Loucy (cell line): ENCODE measurements at regions not wholly inside any gene's neighbourhood (a gene's known extent, or its start where the extent isn't known, plus 50 kb on each side); places are given as distances from the start of the nearest gene placed in this dataset.

Experiments used
- H2AFZ ChIP-seq: fragments of 200-600 bp; sonication (generic); 2 replicates; pipeline ENCODE4 v1.6.0; 2016; ENCODE audit warnings: antibody characterized with exemption, mild to moderate bottlenecking, low read length, moderate library complexity
- H3F3A ChIP-seq: fragments of 200-600 bp; 2 replicates; pipeline ENCODE4 v1.6.0; 2016; ENCODE audit warnings: antibody characterized with exemption, low read depth, mild to moderate bottlenecking
- H3K27me3 ChIP-seq: fragments of 200-600 bp; sonication (generic); 2 replicates; pipeline ENCODE4 v1.6.1; 2014; ENCODE audit warnings: low read length, mild to moderate bottlenecking; ENCODE audit not compliant: insufficient read depth, poor library complexity, severe bottlenecking
- H3K36me3 ChIP-seq: fragments of 200-600 bp; sonication (generic); 2 replicates; pipeline ENCODE4 v1.6.1; 2016; ENCODE audit warnings: low read length; ENCODE audit not compliant: insufficient read depth
- H3K4me1 ChIP-seq: fragments of 200-600 bp; sonication (generic); 2 replicates; pipeline ENCODE4 v1.5.1; 2014; ENCODE audit warnings: low read length, mild to moderate bottlenecking; ENCODE audit not compliant: insufficient read depth, poor library complexity, severe bottlenecking
- H3K4me2 ChIP-seq: fragments of 200-600 bp; sonication (generic); 2 replicates; pipeline ENCODE4 v1.6.0; 2014; ENCODE audit warnings: antibody characterized with exemption, low read length, low read depth, mild to moderate bottlenecking; ENCODE audit not compliant: poor library complexity, severe bottlenecking
- H3K4me3 ChIP-seq: fragments of 200-600 bp; sonication (generic); 2 replicates; pipeline ENCODE4 v1.5.1; 2014; ENCODE audit warnings: low read length, mild to moderate bottlenecking, mixed read lengths; ENCODE audit not compliant: poor library complexity, severe bottlenecking
- H3K79me2 ChIP-seq: fragments of 200-600 bp; sonication (generic); 2 replicates; pipeline ENCODE4 v1.6.1; 2014; ENCODE audit warnings: low read length; ENCODE audit not compliant: insufficient read depth
- H3K9ac ChIP-seq: fragments of 200-600 bp; sonication (generic); 2 replicates; pipeline ENCODE4 v1.6.0; 2014; ENCODE audit warnings: mild to moderate bottlenecking, low read depth, low read length, moderate library complexity; ENCODE audit not compliant: poor library complexity, severe bottlenecking
- H3K9me2 ChIP-seq: fragments of 200-600 bp; sonication (generic); replicated peaks from 2 replicates; pipeline ENCODE4 v1.6.1; 2016; ENCODE audit warnings: low read depth, low read length, mixed read lengths
- H3K9me3 ChIP-seq: fragments of 200-600 bp; sonication (generic); 2 replicates; pipeline ENCODE4 v1.6.1; 2014; ENCODE audit warnings: mild to moderate bottlenecking, antibody characterized with exemption, low read length, low read depth; ENCODE audit not compliant: insufficient read depth
- H4K20me1 ChIP-seq: fragments of 200-600 bp; sonication (generic); 2 replicates; pipeline ENCODE4 v1.6.0; 2014; ENCODE audit warnings: antibody characterized with exemption, low read length, mild to moderate bottlenecking; ENCODE audit not compliant: insufficient read depth, poor library complexity, severe bottlenecking
- EZH2phosphoT487 ChIP-seq: fragments of 200-600 bp; IDR thresholded peaks from 2 replicates; pipeline ENCODE4 v1.6.1; 2018; ENCODE audit warnings: antibody characterized with exemption, mild to moderate bottlenecking, moderate library complexity, borderline replicate concordance
- TF ChIP-seq, protein P1 (sequence below): fragments of 200-600 bp; sonication (generic); conservative IDR thresholded peaks from 2 replicates; pipeline ENCODE4 v1.5.1; 2014; ENCODE audit warnings: mild to moderate bottlenecking, antibody characterized with exemption, low read length

DNA sequence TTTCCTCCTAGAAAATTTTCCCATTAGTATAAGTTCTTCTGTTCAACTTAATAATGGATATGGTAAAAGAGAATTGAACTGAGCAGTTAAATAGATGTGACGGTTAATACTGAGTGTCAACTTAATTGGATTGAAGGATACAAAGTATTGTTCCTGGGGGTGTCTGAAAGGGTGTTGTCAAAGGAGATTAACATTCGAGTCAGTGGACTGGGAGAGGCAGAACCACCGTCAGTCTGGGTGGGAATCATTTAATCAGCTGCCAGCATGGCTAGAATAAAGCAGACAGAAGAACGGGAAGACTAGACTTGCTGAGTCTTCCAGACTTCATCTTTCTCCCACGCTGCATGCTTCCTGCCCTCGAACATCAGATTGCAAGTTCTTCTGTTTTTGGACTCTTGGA is 689.6 kb upstream of the CDH10 start:
- no peak overlapping the region for H2AFZ ChIP-seq
- TF ChIP-seq, protein P1, sequence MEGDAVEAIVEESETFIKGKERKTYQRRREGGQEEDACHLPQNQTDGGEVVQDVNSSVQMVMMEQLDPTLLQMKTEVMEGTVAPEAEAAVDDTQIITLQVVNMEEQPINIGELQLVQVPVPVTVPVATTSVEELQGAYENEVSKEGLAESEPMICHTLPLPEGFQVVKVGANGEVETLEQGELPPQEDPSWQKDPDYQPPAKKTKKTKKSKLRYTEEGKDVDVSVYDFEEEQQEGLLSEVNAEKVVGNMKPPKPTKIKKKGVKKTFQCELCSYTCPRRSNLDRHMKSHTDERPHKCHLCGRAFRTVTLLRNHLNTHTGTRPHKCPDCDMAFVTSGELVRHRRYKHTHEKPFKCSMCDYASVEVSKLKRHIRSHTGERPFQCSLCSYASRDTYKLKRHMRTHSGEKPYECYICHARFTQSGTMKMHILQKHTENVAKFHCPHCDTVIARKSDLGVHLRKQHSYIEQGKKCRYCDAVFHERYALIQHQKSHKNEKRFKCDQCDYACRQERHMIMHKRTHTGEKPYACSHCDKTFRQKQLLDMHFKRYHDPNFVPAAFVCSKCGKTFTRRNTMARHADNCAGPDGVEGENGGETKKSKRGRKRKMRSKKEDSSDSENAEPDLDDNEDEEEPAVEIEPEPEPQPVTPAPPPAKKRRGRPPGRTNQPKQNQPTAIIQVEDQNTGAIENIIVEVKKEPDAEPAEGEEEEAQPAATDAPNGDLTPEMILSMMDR = no peak
- no peak for TF ChIP-seq EZH2phosphoT487
- no peak overlapping the region for H3K4me2 ChIP-seq
- H4K20me1 ChIP-seq = no peaks in the 10 kb centered on the region
- H3K36me3 ChIP-seq = no peaks in the 10 kb centered on the region
- no peaks in the 10 kb centered on the region for H3K9me2 ChIP-seq
- no peaks in the 10 kb centered on the region; the same call in 1 of the 2 replicates for H3K9me3 ChIP-seq
- no peaks in the 10 kb centered on the region for H3K27me3 ChIP-seq
- H3K79me2 ChIP-seq = no peaks in the 10 kb centered on the region
- H3K4me1 ChIP-seq = no peaks in the 10 kb centered on the region
- H3K4me3 ChIP-seq = no peak overlapping the region
- H3K9ac ChIP-seq = no peak overlapping the region
- no peaks in the 10 kb centered on the region for H3F3A ChIP-seq

DNA sequence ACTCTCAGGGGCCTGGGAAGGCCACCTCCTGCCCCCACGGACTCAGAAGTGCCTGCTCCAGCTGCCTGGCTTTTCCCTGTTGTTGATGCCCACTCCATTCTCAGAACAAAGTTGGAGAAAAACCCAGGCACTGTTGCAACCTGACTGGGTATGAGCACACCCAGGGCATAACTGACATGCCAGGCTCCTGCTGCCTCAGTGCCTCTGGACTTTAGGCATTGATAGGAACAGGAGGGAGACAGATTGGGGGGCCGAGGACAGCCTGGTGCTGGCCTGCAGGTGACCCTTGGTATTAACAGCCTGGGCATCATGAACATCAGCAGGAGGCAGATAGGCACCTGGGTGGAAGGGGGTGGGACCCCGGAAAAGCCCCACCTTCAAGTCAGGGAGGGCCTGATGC is 685.9 kb upstream of the CDH10 start:
- Histone ChIP-seq H3K36me3 (no peaks in the 10 kb centered on the region), H3K27me3 (no peaks in the 10 kb centered on the region), H3K79me2 (no peaks in the 10 kb centered on the region), H3K9me2 (no peaks in the 10 kb centered on the region), H3K4me2 (no peak overlapping the region), H3F3A (no peaks in the 10 kb centered on the region), H3K4me3 (no peak overlapping the region), H3K9ac (no peak overlapping the region), H2AFZ (no peak overlapping the region), H3K9me3 (no peaks in the 10 kb centered on the region; the same call in 1 of the 2 replicates), H3K4me1 (no peaks in the 10 kb centered on the region), H4K20me1 (no peaks in the 10 kb centered on the region)
- no peak for TF ChIP-seq EZH2phosphoT487
- TF ChIP-seq, protein P1 = no peak

DNA sequence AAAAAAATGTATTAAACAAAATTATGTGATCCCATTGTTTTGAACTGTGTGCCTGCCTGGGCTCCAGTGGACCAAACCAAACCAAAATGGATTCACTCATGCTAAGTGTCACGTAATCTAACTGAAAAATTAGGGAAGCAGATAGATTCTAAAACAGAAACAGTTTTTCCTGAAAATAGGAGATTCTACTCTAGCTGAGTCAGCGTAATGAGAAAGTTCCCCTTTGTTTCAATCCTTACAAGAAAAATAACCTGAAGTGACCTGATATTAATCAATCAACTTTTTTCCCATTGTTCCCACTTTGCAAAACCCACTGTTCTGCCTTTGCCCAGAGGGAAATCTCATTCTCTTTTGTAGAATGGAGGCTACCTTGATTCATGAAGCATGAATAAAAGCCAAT is 682.4 kb upstream of the CDH10 start:
- TF ChIP-seq EZH2phosphoT487 = no peak
- TF ChIP-seq, protein P1 = no peak
- H4K20me1 ChIP-seq = no peaks in the 10 kb centered on the region
- no peaks in the 10 kb centered on the region for H3K4me1 ChIP-seq
- H3K9ac ChIP-seq = no peak overlapping the region
- no peaks in the 10 kb centered on the region for H3K79me2 ChIP-seq
- H3K9me2 ChIP-seq = no peaks in the 10 kb centered on the region
- no peak overlapping the region for H3K4me3 ChIP-seq
- no peaks in the 10 kb centered on the region; the same call in 1 of the 2 replicates for H3K9me3 ChIP-seq
- no peaks in the 10 kb centered on the region for H3F3A ChIP-seq
- H3K36me3 ChIP-seq = no peaks in the 10 kb centered on the region
- no peak overlapping the region for H3K4me2 ChIP-seq
- H2AFZ ChIP-seq = no peak overlapping the region
- no peaks in the 10 kb centered on the region for H3K27me3 ChIP-seq
